Tibial nerve (tissue), 4 donors: ENCODE measurements at regions not wholly inside any gene's neighbourhood (a gene's known extent, or its start where the extent isn't known, plus 50 kb on each side); places are given as distances from the start of the nearest gene placed in this dataset.
A peak's percentile ranks its signal among the peaks of the same experiment; 100 is the strongest.
"Not testable (repeated sequence)": the region's sequence is repeated elsewhere in the genome, so short reads cannot be mapped to it uniquely, and the experiment has no call there.

Experiments
- DNase-seq, 2 donors: peaks; one replicate each; pipeline ENCODE4 v3.0.0-alpha.2; 2019; ENCODE audit warnings: low spot score in 2 of 2
- H3K27ac ChIP-seq, 4 donors: fragments of 200-600 bp; sonication (generic) in 3 of 4; one replicate each; pipeline ENCODE4 v1.5.1; 2017 to 2019; ENCODE audit warnings: mild to moderate bottlenecking in 1 of 4
- H3K27me3 ChIP-seq, 2 donors: fragments of 200-600 bp; sonication (generic) in 1 of 2; one replicate each; pipeline versions ENCODE4 v1.5.1 to v1.6.0; 2017 to 2019
- H3K36me3 ChIP-seq, 3 donors: fragments of 200-600 bp; sonication (generic); one replicate each; pipeline ENCODE4 v1.5.1; 2018 to 2019
- H3K4me1 ChIP-seq, 4 donors: fragments of 200-600 bp; sonication (generic) in 3 of 4; one replicate each; pipeline ENCODE4 v1.5.1; 2017 to 2019
- H3K4me3 ChIP-seq, 4 donors: fragments of 200-600 bp; sonication (generic) in 3 of 4; one replicate each; pipeline ENCODE4 v1.5.1; 2017 to 2019; ENCODE audit warnings: mild to moderate bottlenecking in 1 of 4, moderate library complexity in 1 of 4
- H3K9me3 ChIP-seq, 4 donors: fragments of 200-600 bp; sonication (generic) in 3 of 4; one replicate each; pipeline ENCODE4 v1.5.1; 2017 to 2019
- CTCF ChIP-seq, 5 experiments: fragments of 200-600 bp in 3 of 5; fragments of 450-650 bp in 2 of 5; sonication (generic) in 3 of 5; IDR thresholded peaks; one replicate each; pipeline ENCODE4 v1.5.1; 2016 to 2019; ENCODE audit warnings: antibody characterized with exemption in 5 of 5, mild to moderate bottlenecking in 3 of 5, moderate library complexity in 2 of 5
- EP300 ChIP-seq, 2 donors: sonication (generic); formaldehyde crosslinking; IDR thresholded peaks; one replicate each; pipeline ENCODE4 v1.6.1; 2017; ENCODE audit warnings: antibody characterized with exemption in 2 of 2, mild to moderate bottlenecking in 1 of 2
- POLR2A ChIP-seq, 2 donors: fragments of 450-650 bp; IDR thresholded peaks; one replicate each; pipeline ENCODE4 v1.6.1; 2017; ENCODE audit warnings: antibody characterized with exemption in 2 of 2, mild to moderate bottlenecking in 2 of 2, moderate library complexity in 2 of 2
- WGBS, 2 donors: methylation state at CpG; one replicate each; pipeline ENCODE4 v1.1.5; 2018; 5-methylcytosine and 5-hydroxymethylcytosine counted together

GRCh38 chr16:17744921-17745572 is 274.3 kb upstream of the XYLT1 start:
- Histone ChIP-seq H3K4me1 (no peaks in the 10 kb centered on the region), H3K27ac (no peak overlapping the region), H3K27me3 (no peaks in the 10 kb centered on the region), H3K4me3 (peak overlapping the region in 1 of 4 donors; percentile 16), H3K9me3 (peaks cover 0 to 3% (median 0%) of the 10 kb centered on the region in 4 donors), H3K36me3 (no peaks in the 10 kb centered on the region)
- no peak for TF ChIP-seq EP300 (IDR thresholded peaks at IDR 0.05)
- TF ChIP-seq POLR2A (IDR thresholded peaks at IDR 0.05) = no peak
- no peak for TF ChIP-seq CTCF (IDR thresholded peaks at IDR 0.05)
- 12 to 15% methylated on average over 15 of the region's 15 CpGs for WGBS, 2 donors
- no peak for DNase-seq

DNA sequence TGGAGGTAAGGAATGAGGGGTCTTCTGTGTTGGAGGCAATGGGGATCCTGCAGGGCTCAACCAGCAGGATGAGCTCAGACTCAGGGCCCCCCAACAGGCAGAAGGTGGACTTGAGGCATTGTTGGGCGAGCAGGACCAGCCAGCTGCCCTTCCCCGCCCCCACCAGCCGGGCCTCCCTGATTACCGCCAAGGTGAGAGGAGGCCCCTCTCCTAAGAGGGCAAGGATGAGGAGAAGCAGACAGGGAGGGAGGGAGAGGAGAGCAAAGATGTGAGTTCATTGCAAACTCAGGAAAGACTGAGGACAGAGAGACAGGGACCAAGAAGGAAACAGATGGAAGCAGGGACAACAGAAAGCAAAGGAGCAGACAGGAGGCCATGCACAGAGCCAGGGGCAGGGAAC is 272.8 kb upstream of the XYLT1 start:
- no peak overlapping the region for H3K4me3 ChIP-seq
- no peak overlapping the region for H3K27ac ChIP-seq
- H3K4me1 ChIP-seq = no peaks in the 10 kb centered on the region
- 64 to 66% methylated on average over 4 of the region's 4 CpGs for WGBS, 2 donors
- no peaks in the 10 kb centered on the region for H3K36me3 ChIP-seq
- no peak for DNase-seq
- no peaks in the 10 kb centered on the region for H3K9me3 ChIP-seq
- TF ChIP-seq EP300 (IDR thresholded peaks at IDR 0.05) = no peak
- no peak for TF ChIP-seq CTCF (IDR thresholded peaks at IDR 0.05)
- TF ChIP-seq POLR2A (IDR thresholded peaks at IDR 0.05) = no peak
- H3K27me3 ChIP-seq = no peaks in the 10 kb centered on the region

- no peaks in the 10 kb centered on the region for H3K9me3 ChIP-seq
- no peak overlapping the region for H3K27ac ChIP-seq
- WGBS, 2 donors = 68 to 73% methylated on average over 3 of the region's 3 CpGs
These were observed 272.4 kb upstream of the XYLT1 start for GRCh38 chr16:17743158-17743557.

GRCh38 chr16:17735099-17735498 is 264.3 kb upstream of the XYLT1 start:
- not testable (repeated sequence) for H3K4me3 ChIP-seq, H3K27ac ChIP-seq, DNase-seq, H3K27me3 ChIP-seq, H3K4me1 ChIP-seq, H3K36me3 ChIP-seq
- peaks cover 0 to 15% (median 0%) of the 10 kb centered on the region in 4 donors for H3K9me3 ChIP-seq
- 66 to 85% methylated on average over 3 of the region's 3 CpGs for WGBS, 2 donors

More at GRCh38 chr16:17743158-17743557, 272.4 kb upstream of the XYLT1 start:
- Histone ChIP-seq H3K27me3 (no peaks in the 10 kb centered on the region), H3K4me3 (no peak overlapping the region), H3K4me1 (no peaks in the 10 kb centered on the region), H3K36me3 (no peaks in the 10 kb centered on the region)
- TF ChIP-seq EP300 (IDR thresholded peaks at IDR 0.05) (no peak), CTCF (IDR thresholded peaks at IDR 0.05) (no peak), POLR2A (IDR thresholded peaks at IDR 0.05) (no peak)
- no peak for DNase-seq

GRCh38 chr16:17729820-17730219 is 259.1 kb upstream of the XYLT1 start:
- TF ChIP-seq CTCF (IDR thresholded peaks at IDR 0.05) (no peak), EP300 (IDR thresholded peaks at IDR 0.05) (no peak), POLR2A (IDR thresholded peaks at IDR 0.05) (no peak)
- WGBS, 2 donors = 72 to 73% methylated on average over 3 of the region's 3 CpGs
- H3K4me3 ChIP-seq = no peak overlapping the region
- no peaks in the 10 kb centered on the region for H3K4me1 ChIP-seq
- DNase-seq = no peak
- H3K36me3 ChIP-seq = no peaks in the 10 kb centered on the region
- H3K27ac ChIP-seq = no peak overlapping the region
- H3K9me3 ChIP-seq = peaks cover 0 to 13% (median 0%) of the 10 kb centered on the region in 4 donors
- no peaks in the 10 kb centered on the region for H3K27me3 ChIP-seq
